GM12873 (cell line): ENCODE measurements at regions not wholly inside any gene's neighbourhood (a gene's known extent, or its start where the extent isn't known, plus 50 kb on each side); places are given as distances from the start of the nearest gene placed in this dataset.

Experiments
- CTCF ChIP-seq: IDR thresholded peaks from 2 replicates; pipeline ENCODE4 v1.5.1; 2012; ENCODE audit warnings: low read depth, mild to moderate bottlenecking, moderate library complexity, low read length, control low read depth; ENCODE audit not compliant: insufficient read depth; ENCODE audit errors: missing control alignments

GRCh38 chr12:5188472-5188871 lies 144.8 kb downstream of the KCNA5 start:
- no peak for TF ChIP-seq CTCF

GRCh38 chr12:5189173-5189572 lies 145.5 kb downstream of the KCNA5 start:
- TF ChIP-seq CTCF = no peak

GRCh38 chr12:5191803-5192538 lies 148.3 kb downstream of the KCNA5 start:
- TF ChIP-seq CTCF = no peak

GRCh38 chr12:5192726-5193125 lies 149.0 kb downstream of the KCNA5 start:
- no peak for TF ChIP-seq CTCF

- TF ChIP-seq CTCF = no peak
Measured at GRCh38 chr12:5194306-5194705, 150.6 kb downstream of the KCNA5 start.

GRCh38 chr12:5195244-5195643 lies 151.6 kb downstream of the KCNA5 start:
- no peak for TF ChIP-seq CTCF

GRCh38 chr12:5195691-5196090 lies 152.0 kb downstream of the KCNA5 start:
- no peak for TF ChIP-seq CTCF
